Amniotic stem cell (primary cell): ENCODE measurements at regions not wholly inside any gene's neighbourhood (a gene's known extent, or its start where the extent isn't known, plus 50 kb on each side); places are given as distances from the start of the nearest gene placed in this dataset.

Experiments used
- DNase-seq: peaks from one replicate; lab custom pipeline; 2025; lab: John Stamatoyannopoulos, UW

DNA sequence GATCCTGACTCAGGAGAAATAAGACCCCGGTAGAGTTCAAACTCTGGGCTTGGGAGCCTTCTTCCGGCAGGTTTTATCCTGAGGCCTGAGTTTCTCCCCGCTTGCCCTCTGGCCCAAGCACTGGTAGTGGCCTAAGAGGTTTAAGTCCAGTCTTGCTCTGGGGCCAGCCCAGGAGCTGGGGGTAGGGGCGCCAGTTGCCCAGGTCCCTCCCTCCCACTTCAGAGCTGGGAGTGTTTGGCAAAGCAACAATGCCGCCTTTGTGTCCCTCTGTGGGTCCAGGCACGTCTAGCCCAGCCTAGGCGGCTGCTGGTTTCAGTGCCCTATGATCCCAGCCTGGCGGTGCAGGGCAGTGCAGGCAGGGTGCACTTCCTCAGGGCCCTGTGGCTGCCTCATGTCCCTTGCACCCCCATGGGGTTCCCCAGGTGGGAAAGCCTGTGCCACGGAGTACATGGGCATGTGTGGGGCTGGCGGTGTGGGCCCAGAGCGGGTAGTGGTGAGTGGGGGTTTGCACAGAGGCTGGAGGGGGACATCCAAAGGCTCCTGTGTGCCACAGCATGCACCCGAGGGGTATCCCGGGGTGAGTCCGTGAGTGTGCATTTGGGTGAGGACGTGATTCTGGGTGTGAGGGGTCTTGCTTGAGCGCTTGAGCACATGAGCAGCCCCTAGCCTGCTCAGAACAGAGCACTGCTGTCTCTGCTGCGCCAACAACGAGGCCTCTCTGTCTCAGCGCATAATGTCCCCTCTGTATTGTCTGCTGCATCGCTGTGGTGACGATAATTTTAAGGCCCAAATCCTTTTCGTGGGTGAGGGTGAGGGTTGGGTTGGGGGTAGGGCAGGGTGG lies 61.7 kb upstream of the PSD2 start:
- no peak for DNase-seq

DNA sequence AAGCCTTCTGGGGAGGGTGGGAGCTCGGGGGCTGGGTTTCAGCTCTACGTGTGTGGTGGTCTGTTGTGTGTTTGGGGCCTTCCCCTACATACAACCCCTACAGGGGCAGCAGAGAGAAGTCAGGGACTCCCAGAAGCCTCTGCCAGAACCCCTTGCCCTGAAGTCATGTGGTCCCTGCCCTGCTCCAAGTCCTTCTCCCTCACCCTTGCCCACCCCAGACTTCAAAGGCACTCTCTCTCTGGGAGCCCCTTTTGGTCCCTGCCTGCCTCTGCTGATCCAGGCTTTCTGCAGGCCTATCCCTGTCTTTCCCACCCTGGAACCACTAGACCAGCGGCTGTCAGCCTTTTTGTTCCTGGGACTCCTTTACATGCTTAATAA lies 61.1 kb upstream of the PSD2 start:
- no peak for DNase-seq

DNA sequence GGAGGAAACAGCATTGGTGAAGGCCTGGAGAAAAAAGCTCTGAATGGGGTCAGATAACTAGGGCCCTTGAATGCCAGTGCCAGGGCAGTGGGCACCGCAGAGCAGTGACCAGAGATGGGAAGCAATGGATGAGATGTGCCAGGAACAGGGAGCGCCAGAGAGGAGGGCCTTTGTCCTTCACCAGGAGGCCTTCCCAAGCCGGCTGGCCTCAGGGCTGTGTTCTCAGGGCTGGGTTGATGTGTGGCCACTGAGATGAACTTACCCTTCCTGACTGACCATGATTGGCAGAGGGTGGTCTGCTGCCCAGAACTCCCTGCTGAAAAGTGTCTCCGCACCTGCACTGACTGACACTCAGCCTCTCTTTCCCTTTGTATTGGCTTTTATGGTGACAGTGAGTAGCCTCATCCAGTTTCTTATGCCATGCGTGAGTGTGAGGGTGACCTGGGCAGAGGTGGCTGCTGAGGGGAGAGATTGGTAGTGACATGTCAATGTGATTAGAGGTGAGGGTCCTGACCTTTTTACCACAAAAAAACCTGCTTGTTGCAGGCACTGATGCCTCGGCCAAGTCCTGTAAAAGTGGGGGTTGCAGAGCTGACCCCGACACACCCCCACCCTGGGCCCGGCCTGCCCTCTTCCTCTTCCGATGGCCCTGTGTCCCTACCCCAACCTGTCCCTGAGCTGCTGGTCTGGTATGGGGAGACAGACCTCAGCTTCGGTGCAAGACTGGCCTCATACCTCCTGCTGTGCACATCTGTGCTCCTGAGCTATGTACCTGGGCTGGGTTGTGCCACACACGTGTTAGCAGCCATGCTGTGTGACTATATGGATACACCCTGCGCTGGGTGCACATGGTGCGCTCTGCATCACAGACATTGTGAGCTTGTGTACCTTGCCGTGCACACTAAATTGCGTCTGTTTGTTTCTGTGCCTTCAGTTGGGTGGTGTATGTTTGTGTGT lies 57.1 kb upstream of the PSD2 start:
- no peak for DNase-seq

DNA sequence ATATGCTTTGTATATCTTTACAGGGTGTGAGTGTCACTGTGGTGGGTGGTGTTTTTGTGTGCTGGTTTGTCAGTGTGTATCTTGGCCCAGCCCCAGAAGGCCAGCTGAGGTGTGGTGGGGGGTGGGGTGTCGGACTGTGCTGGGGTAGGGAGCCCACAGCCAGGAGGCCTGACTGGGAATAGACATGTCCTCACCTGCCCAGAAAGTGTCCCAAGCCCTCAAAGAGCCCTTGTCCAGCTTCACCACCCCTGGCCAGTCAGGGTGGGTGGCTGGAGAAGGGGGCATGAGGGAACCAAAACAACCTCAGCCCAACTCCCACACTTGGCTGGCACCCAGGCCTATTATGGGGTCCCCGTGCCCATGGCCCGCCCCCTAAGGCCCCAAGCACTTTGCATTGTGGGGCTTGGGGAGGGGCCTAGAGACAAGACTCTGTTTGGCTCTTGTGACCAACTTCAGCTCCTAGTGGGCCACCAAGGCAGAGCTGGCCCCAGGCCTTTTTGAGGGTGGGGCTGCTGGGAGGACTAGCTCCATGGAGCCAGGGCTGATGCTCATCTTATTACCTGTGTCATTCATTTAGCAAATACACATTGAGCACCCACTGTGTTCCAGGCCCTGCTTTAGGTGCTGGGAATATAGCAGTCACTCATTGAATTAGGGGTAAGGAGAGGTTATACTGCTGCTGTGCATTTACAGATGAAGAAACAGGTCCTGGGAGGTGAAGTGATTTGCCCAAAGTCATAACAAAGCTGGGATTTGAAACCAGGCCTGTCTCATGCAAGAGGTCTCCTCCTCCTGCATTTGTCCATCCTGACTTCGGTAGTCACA lies 56.2 kb upstream of the PSD2 start:
- no peak for DNase-seq

DNA sequence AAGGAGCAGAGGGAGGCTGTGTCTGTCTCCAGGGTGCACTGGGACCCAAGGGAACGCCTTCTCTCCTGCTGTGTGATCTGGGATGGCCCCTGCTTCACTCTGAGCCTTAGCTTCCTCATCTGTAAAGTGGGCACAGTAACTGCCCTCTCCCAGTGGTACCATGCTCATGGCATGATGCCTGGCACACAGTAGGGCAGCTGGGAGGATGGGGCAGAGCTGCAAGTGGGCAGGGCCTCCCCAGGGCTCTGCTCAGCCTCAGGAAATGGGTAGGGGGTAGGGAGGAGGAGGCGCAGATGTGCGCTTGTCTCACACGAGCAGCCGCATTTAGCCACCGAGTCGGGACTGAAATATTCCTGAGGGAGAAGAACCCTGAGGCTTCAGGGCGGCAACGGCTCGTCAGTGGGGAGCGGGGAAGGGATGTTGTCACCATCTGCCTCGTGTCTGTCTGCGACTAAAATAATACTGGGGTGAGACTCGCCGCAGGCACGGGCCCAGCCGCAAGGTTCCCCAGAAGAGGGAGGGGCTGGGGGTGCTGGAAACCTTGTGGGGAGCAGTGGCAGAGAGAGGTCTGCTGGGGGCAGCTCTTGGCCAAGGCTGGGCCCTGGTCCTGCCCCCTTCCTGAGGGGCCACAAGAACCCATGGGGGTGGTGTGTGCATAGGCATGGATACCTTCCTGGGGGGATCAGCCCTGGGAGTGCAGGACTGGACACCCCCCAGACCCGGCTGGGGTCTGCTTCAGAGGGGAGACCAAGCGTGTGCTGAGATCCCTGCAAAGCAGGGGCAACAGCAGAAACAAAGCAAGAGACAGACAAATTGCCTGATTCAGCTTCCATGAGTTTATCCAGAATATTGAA lies 55.2 kb upstream of the PSD2 start:
- DNase-seq = no peak

DNA sequence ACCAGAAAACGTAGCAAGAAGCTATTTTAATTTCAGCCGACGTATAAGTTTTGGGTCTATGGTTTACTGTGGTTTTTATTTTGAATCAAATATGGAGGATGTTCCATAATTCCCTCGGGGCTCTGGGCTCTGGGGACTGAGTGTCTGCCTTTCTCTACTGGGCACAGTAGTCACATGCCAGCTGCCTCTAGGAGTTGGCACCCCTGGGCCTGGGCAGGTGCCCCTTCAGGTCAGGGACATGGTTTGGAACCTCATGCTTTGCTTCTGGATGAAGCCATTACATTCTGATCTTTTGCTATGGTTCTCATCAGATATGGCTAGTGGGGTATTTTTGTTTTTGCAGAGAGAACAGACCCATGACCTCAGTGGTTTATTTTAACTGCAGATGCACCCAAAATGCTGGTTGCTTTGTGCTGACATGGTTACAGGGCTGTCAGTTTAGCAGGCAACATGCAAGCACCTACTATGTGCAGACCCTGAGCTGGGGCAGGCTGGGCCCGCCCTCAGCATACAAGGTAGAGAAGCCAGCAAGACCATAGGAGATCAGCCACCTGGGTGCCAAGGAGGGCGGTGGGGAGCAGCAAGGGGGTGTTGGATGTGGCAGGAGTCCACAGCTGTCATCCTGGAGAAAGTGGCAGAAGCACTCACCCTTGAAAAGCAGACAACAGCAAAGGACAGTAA lies 54.5 kb upstream of the PSD2 start:
- no peak for DNase-seq

DNA sequence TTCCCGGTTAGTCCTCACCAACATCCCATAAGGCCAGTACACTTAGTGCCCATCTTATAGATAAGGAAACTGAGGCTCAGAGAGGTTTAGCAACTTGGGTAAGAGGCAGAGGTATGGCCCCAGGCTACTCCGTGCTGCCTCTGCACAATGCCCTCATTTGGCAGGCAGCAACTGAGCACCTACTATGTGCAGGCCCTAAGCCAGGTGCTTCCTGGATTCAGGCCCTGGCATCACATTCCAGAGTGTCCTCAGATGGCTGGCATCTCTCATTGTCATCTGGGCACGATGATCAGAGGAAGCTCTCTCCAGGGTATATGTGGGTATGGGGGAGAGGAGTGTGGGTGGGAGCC lies 53.8 kb upstream of the PSD2 start:
- DNase-seq = no peak

DNA sequence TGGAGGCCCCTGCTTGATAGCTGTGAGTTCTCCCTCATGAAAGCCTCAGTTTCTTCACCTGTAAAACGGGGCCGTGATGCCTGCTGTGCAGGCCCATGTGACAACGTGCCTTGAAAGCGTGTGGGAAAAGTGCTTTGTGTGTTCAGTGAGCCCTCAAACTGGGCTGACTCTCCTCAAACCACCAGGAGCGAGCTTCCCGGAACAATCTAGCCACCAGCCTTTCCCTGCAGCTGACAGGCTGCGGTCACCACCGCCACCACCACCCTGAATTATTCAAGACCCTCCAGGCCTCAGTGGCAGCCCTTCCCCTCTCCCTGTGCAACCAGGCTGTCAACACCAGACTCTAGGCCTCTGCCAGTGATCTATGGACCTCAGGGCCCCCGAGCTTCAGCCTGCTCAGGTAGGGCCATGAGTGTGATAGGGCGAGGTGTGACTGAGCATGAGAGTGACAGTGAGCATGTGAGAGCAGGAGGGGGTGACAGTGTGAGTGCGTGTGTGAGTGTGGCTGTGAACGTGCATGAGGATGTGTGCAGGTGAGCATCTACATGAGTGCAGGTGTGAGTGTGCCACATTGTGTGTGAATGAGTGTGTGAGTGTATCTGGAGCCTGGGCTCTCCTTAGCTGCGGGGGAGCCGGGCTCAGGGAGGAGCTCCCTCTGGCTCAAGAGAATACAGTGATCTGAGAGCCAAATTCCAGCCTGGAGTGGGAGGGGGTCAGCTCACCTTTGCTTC lies 53.3 kb upstream of the PSD2 start:
- no peak for DNase-seq

DNA sequence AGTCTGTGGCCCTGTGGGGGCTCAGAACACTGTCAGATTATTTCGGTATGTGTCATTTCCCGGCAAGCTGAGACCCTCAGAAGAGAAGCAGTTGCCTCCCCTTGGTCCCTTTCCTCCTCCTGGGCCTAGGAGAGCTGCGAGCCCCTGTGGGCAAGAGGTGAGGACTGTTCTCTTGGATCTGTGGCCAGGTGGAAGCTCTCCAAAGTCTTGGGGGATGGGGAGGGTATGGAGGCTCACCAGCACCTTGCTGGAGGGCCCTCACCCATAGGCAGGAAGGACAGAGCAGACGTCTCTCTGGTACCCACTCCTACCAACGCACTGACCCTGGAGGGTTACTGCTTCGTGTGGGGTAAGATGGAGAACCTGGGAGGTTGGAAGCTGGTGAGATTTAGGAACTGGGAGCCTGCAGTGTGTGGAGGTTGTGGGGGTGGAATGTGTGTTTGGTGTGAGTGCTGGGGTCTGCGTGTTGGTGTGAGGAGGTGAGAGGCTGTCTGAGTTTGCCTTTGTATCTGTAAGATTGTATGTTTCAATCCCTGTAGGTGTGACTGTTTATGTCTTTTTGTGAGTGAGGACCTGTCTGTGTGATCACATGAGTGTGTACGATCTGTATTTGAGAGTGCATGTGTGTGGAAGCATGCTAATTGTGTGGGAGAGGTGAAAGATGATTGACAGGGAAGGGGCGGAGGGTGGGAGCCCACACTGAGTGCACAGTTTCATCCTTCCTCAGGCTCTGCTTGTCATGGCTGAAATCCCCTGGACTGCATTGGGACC lies 52.4 kb upstream of the PSD2 start:
- DNase-seq = no peak

DNA sequence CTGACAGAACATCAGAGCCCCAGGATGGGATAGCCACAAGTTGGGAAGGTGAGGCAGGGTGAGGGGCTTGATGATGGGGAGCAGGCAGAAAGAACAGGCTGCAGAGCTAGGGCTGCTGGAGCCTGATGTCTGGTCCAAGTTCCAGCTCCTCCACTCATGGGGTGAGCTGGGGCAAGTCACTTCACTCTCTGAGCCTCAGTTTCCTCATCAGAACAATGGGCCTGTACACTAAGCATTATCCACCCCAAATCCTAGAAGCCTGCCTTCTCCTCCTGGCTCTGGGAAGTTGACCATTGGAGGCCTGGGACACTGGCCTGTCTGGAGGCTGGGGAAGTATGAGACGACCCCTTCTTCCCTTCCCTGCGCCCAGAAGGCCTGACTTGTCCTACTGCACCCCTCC lies 51.8 kb upstream of the PSD2 start:
- no peak for DNase-seq

DNA sequence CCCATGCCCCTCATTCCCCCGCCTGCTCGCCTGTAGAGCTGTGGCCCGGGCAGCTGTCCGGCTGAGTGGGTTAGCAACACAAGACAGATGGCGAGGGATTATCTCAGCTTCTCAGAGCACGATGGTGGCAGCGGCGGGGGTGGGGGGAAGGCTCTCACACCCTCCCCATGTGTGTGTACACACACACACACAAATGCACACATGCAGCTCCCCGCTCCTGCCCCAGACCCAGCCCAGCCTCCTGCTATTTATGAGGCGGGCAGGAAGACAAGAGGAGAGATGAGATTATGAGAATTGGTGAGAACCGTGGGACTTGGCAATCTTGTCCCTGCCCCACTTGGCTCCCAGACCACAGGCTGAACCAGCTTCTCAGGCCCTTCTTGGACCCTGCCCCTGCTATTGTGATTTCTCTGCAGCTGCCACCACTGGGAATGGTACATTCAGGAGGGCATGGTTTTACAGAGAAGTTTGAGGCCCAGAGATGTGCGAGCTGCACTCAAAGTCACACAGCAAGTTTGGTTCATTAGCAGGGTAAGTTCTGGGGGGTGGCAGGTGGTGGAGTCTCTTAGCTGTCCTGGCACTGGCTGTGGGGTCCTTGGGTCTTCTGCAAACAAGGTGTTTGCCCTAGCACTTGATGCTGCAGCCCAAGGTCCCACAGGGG lies 51.0 kb upstream of the PSD2 start:
- DNase-seq = no peak

DNA sequence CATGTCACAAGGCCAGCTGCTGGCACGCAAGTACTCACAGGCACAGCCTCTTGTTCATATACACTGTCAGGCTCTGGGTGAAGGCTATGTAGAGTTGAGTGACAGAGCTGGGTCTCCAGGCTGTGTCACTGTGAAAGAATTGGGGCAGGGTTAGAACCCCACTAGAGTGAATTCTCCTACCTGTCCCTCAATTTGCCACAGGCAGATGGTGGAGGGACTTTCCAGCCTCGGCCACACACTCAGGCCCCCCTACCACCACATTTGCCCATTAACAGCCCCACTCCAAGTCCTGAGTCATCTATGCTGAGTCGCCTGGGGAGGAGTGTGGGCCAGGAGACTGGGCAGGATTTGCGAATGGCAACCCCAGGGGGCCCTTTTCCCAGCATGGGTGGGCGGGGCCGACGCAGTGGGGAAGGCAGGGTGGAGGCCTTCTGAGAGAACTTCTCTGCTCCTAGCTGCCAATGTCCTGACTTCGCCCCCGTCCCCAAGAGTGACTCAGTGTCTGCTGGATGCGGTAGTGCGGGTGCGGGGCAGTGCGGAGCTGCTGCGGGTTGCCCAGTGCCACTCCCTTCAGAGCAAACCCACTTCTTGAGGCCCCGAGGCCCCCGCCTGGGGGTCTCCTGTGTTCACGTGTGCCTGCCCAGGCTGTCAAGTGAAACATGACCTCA lies 50.3 kb upstream of the PSD2 start:
- no peak for DNase-seq

DNA sequence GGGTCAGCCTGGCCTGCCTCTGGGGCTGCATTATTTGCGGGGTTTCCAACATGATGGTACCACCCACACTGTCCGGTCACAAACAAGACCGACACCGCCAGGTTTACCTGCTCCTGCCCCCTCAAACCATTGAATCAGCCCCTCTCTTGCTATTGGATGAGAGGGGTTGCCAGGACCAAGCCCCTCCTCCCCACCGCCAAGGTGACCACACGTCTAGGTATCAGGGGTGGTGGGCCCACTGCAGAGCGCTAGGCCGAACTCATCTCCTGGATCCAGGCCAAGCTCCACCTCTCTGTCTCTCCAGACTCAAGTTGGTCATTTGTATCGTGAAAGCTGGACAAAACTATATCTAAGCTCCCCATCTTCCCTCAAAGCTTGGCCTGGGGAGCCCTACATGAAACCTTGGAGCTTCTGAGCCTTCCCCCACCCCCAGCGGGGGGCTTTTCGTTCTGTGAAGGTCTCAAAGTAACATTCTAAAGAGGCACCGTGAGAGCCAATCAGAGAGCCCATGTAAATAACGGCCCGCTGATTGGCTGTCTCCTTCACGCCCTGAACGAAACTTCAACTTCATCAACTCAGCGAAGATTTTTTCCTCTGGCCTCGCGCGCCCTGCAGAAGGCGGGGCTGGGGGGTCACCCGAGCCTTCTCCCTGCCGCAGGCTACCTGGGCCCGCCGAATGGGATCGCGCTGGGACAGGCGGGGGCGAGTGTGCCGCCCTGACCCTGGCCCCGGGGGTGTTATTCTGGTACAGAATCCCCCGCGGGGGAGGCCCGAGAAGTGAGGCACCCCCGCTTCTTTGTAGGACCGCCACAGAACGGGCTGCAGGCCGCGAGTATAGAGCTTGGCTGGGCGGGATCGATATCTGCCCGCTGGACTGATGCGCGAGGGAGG lies 49.6 kb upstream of the PSD2 start:
- DNase-seq = peak; percentile 27
